Ovary (tissue), 3 donors: ENCODE measurements at regions not wholly inside any gene's neighbourhood (a gene's known extent, or its start where the extent isn't known, plus 50 kb on each side); places are given as distances from the start of the nearest gene placed in this dataset.

ENCODE experiments used
- CTCF ChIP-seq, 3 donors: fragments of 450-650 bp in 2 of 3; fragments of 200-600 bp in 1 of 3; IDR thresholded peaks; one replicate each; pipeline versions ENCODE4 v1.5.1 to v1.8.0; 2016 to 2022; ENCODE audit warnings: antibody characterized with exemption in 3 of 3, mild to moderate bottlenecking in 1 of 3
- POLR2A ChIP-seq: fragments of 450-650 bp; IDR thresholded peaks from one replicate; pipeline ENCODE4 v1.6.1; 2017; ENCODE audit warnings: antibody characterized with exemption, mild to moderate bottlenecking, moderate library complexity
- donor health status: DM: no; HTN: no; CAD: no.

- TF ChIP-seq CTCF (IDR thresholded peaks at IDR 0.05) (no peak), POLR2A (no peak)
Observed at GRCh38 chr6:102402635-102403329, 1009.3 kb downstream of the GRIK2 start.
